ENCODE measurements at regions not wholly inside any gene's neighbourhood (a gene's known extent, or its start where the extent isn't known, plus 50 kb on each side); places are given as distances from the start of the nearest gene placed in this dataset.

GRCh38 chr6:167760979-167761793 is 65.5 kb upstream of the AFDN start:
- no peak for TF ChIP-seq EZH2 (IDR thresholded peaks at IDR 0.05)
- no peak for TF ChIP-seq POLR2AphosphoS5 (IDR thresholded peaks at IDR 0.05; ENCODE audit: borderline replicate concordance, low read depth, low read length)
- no peak for TF ChIP-seq FOXP2 (optimal IDR thresholded peaks at IDR 0.05; ENCODE audit: control extremely low read depth, extremely low read length, insufficient read depth)
